Adipose tissue (tissue), 3 donors: ENCODE measurements at regions not wholly inside any gene's neighbourhood (a gene's known extent, or its start where the extent isn't known, plus 50 kb on each side); places are given as distances from the start of the nearest gene placed in this dataset.
"Not testable (repeated sequence)": the region's sequence is repeated elsewhere in the genome, so short reads cannot be mapped to it uniquely, and the experiment has no call there.

Experiments
- H3K27ac ChIP-seq: one replicate; pipeline ENCODE4 v1.5.1; 2013; ENCODE audit warnings: low read depth, low read length
- WGBS, 3 donors: extraction: QIAGEN DNeasy Blood & Tissue Kit; methylation state at CpG; one replicate each; pipeline ENCODE4 v1.1.7; 2013; 5-methylcytosine and 5-hydroxymethylcytosine counted together
- donor health status: healthy with polysubstance abuse.
- donor health status: Bipolar disorder and iron deficiency.
- donor health status: healthy.

- 67 to 77% (median 77%) methylated on average over 4 of the region's 4 CpGs for WGBS, 3 donors
- H3K27ac ChIP-seq: no peak overlapping the region
Measured at GRCh38 chr20:26243731-26244130, 547.1 kb upstream of the ZNF337 start.

- H3K27ac ChIP-seq: not testable (repeated sequence)
- WGBS, 3 donors: 41 to 62% (median 61%) methylated on average over 1 of the region's 1 CpG
Measured at GRCh38 chr20:26220609-26221008, 524.0 kb upstream of the ZNF337 start.

- H3K27ac ChIP-seq: not testable (repeated sequence)
Measured at GRCh38 chr20:26219546-26219945, 522.9 kb upstream of the ZNF337 start.

GRCh38 chr20:26218301-26218700, 521.6 kb upstream of the ZNF337 start:
- WGBS, 3 donors: 67 to 80% (median 69%) methylated on average over 3 of the region's 3 CpGs
- no peak overlapping the region for H3K27ac ChIP-seq

More at GRCh38 chr20:26219546-26219945, 522.9 kb upstream of the ZNF337 start:
- WGBS, 3 donors: 64 to 67% (median 66%) methylated on average over 3 of the region's 3 CpGs

- WGBS, 3 donors: 29 to 44% (median 33%) methylated on average over 1 of the region's 1 CpG
- no peak overlapping the region for H3K27ac ChIP-seq
Measured at GRCh38 chr20:26216025-26216424, 519.4 kb upstream of the ZNF337 start.

- WGBS, 3 donors: 53 to 66% (median 60%) methylated on average over 3 of the region's 3 CpGs
- H3K27ac ChIP-seq: no peak overlapping the region
Measured at GRCh38 chr20:26214991-26215390, 518.3 kb upstream of the ZNF337 start.

- H3K27ac ChIP-seq: no peak overlapping the region
- WGBS, 3 donors: 7 to 9% (median 8%) methylated on average over 64 to 88 of the region's 88 CpGs
Measured at GRCh38 chr20:26209171-26209941, 512.7 kb upstream of the ZNF337 start.

- 4 to 10% (median 6%) methylated on average over 72 to 91 of the region's 91 CpGs for WGBS, 3 donors
- H3K27ac ChIP-seq: no peak overlapping the region
Measured at GRCh38 chr20:26208296-26209091, 511.8 kb upstream of the ZNF337 start.

- WGBS, 3 donors: 6 to 10% (median 8%) methylated on average over 32 to 35 of the region's 35 CpGs
- not testable (repeated sequence) for H3K27ac ChIP-seq
Measured at GRCh38 chr20:26207967-26208295, 511.3 kb upstream of the ZNF337 start.

GRCh38 chr20:26207237-26207966, 510.7 kb upstream of the ZNF337 start:
- WGBS, 3 donors: 40 to 66% (median 60%) methylated on average over 3 of the region's 3 CpGs
- no peak overlapping the region for H3K27ac ChIP-seq

GRCh38 chr20:26205350-26205749, 508.7 kb upstream of the ZNF337 start:
- no peak overlapping the region for H3K27ac ChIP-seq
- 0 to 63% (median 32%) methylated on average over 1 of the region's 1 CpG for WGBS, 3 donors

- H3K27ac ChIP-seq: not testable (repeated sequence)
Measured at GRCh38 chr20:26201026-26201425, 504.4 kb upstream of the ZNF337 start.

GRCh38 chr20:26187329-26187728, 490.7 kb upstream of the ZNF337 start:
- not testable (repeated sequence) for H3K27ac ChIP-seq
- 65 to 73% (median 68%) methylated on average over 3 of the region's 3 CpGs for WGBS, 3 donors

GRCh38 chr20:26183720-26184119, 487.1 kb upstream of the ZNF337 start:
- 95 to 97% (median 96%) methylated on average over 2 of the region's 2 CpGs for WGBS, 3 donors
- not testable (repeated sequence) for H3K27ac ChIP-seq

GRCh38 chr20:26181364-26181763, 484.7 kb upstream of the ZNF337 start:
- WGBS, 3 donors: 66 to 84% (median 67%) methylated on average over 2 of the region's 2 CpGs
- H3K27ac ChIP-seq: not testable (repeated sequence)

GRCh38 chr20:26171875-26172274, 475.2 kb upstream of the ZNF337 start:
- not testable (repeated sequence) for H3K27ac ChIP-seq

GRCh38 chr20:26169506-26169905, 472.9 kb upstream of the ZNF337 start:
- 62 to 83% (median 74%) methylated on average over 2 of the region's 2 CpGs for WGBS, 3 donors

GRCh38 chr20:26167499-26167898, 470.8 kb upstream of the ZNF337 start:
- 45 to 53% (median 48%) methylated on average over 2 of the region's 2 CpGs for WGBS, 3 donors
- H3K27ac ChIP-seq: no peak overlapping the region

More at GRCh38 chr20:26169506-26169905, 472.9 kb upstream of the ZNF337 start:
- no peak overlapping the region for H3K27ac ChIP-seq

GRCh38 chr20:26163890-26164289, 467.2 kb upstream of the ZNF337 start:
- no peak overlapping the region for H3K27ac ChIP-seq
- WGBS, 3 donors: 65 to 68% (median 67%) methylated on average over 2 of the region's 2 CpGs
